H9 (cell line): ENCODE measurements at regions not wholly inside any gene's neighbourhood (a gene's known extent, or its start where the extent isn't known, plus 50 kb on each side); places are given as distances from the start of the nearest gene placed in this dataset.

Source experiments
- DNase-seq: peaks from one replicate; pipeline ENCODE4 v3.0.0-alpha.2; 2017
- H2AFZ ChIP-seq: one replicate; pipeline ENCODE4 v1.6.1; 2013; ENCODE audit warnings: mild to moderate bottlenecking, low read length, control low read depth, moderate library complexity
- H2AK5ac ChIP-seq: 2 replicates; pipeline ENCODE4 v1.6.1; 2013; ENCODE audit warnings: low read length, control low read depth, mixed read lengths; ENCODE audit not compliant: insufficient read length
- H2BK120ac ChIP-seq: one replicate; pipeline ENCODE4 v1.6.1; 2013; ENCODE audit warnings: low read depth, mild to moderate bottlenecking, low read length, control low read depth, inconsistent platforms; ENCODE audit not compliant: poor library complexity, severe bottlenecking
- H2BK12ac ChIP-seq: 2 replicates; pipeline ENCODE4 v1.6.1; 2013; ENCODE audit warnings: low read length, control low read depth, mixed read lengths, low read depth; ENCODE audit not compliant: insufficient read length
- H2BK15ac ChIP-seq: 2 replicates; pipeline ENCODE4 v1.6.1; 2013; ENCODE audit warnings: low read depth, low read length, control low read depth
- H2BK20ac ChIP-seq: one replicate; pipeline ENCODE4 v1.6.1; 2013; ENCODE audit warnings: low read depth, mild to moderate bottlenecking, low read length, control low read depth, inconsistent platforms; ENCODE audit not compliant: poor library complexity, severe bottlenecking
- H2BK5ac ChIP-seq: 2 replicates; pipeline ENCODE4 v1.6.1; 2013; ENCODE audit warnings: low read length, control low read depth, mixed read lengths; ENCODE audit not compliant: insufficient read length
- H3K14ac ChIP-seq: 2 replicates; pipeline ENCODE4 v1.6.1; 2013; ENCODE audit warnings: low read length, control low read depth; ENCODE audit not compliant: insufficient read depth
- H3K18ac ChIP-seq: 2 replicates; pipeline ENCODE4 v1.6.1; 2013; ENCODE audit warnings: low read depth, mild to moderate bottlenecking, mixed read lengths, low read length, control low read depth; ENCODE audit not compliant: insufficient read length
- H3K23ac ChIP-seq: 2 replicates; pipeline ENCODE4 v1.6.1; 2013; ENCODE audit warnings: low read length, control low read depth, mixed read lengths, low read depth; ENCODE audit not compliant: insufficient read length
- H3K23me2 ChIP-seq: 2 replicates; pipeline ENCODE4 v1.6.1; 2013; ENCODE audit warnings: low read depth, mild to moderate bottlenecking, mixed read lengths, low read length, control low read depth; ENCODE audit not compliant: insufficient read length, poor library complexity, severe bottlenecking
- H3K27ac ChIP-seq: 2 replicates; pipeline ENCODE4 v1.5.1; 2013; ENCODE audit warnings: low read length, control low read depth, mixed read lengths, low read depth; ENCODE audit not compliant: insufficient read length
- H3K27me3 ChIP-seq: 2 replicates; pipeline ENCODE4 v1.6.1; 2013; ENCODE audit warnings: low read length, control low read depth, inconsistent platforms; ENCODE audit not compliant: insufficient read depth
- H3K4ac ChIP-seq: 2 replicates; pipeline ENCODE4 v1.6.1; 2013; ENCODE audit warnings: low read depth, mild to moderate bottlenecking, control low read depth, inconsistent platforms, low read length, moderate library complexity
- H3K4me1 ChIP-seq: 2 replicates; pipeline ENCODE4 v1.6.1; 2013; ENCODE audit warnings: low read length, control low read depth, inconsistent platforms; ENCODE audit not compliant: insufficient read depth
- H3K4me2 ChIP-seq: 2 replicates; pipeline ENCODE4 v1.6.1; 2013; ENCODE audit warnings: low read length, control low read depth, mixed read lengths; ENCODE audit not compliant: insufficient read length, insufficient read depth
- H3K56ac ChIP-seq: 2 replicates; pipeline ENCODE4 v1.6.1; 2013; ENCODE audit warnings: low read depth, mild to moderate bottlenecking, mixed read lengths, low read length, control low read depth; ENCODE audit not compliant: insufficient read length
- H3K79me1 ChIP-seq: 2 replicates; pipeline ENCODE4 v1.6.1; 2013; ENCODE audit warnings: low read depth, mild to moderate bottlenecking, moderate library complexity, low read length, control low read depth, inconsistent platforms; ENCODE audit not compliant: insufficient read depth, poor library complexity, severe bottlenecking
- H3K79me2 ChIP-seq: 2 replicates; pipeline ENCODE4 v1.6.1; 2013; ENCODE audit warnings: low read length, control low read depth, inconsistent platforms; ENCODE audit not compliant: insufficient read depth
- H3K9ac ChIP-seq: 2 replicates; pipeline ENCODE4 v1.6.1; 2013; ENCODE audit warnings: low read length, control low read depth, mixed read lengths; ENCODE audit not compliant: insufficient read length; ENCODE audit errors: extremely low read depth
- H3K9me3 ChIP-seq: one replicate; pipeline ENCODE4 v1.6.1; 2013; ENCODE audit warnings: low read depth, low read length, inconsistent platforms; ENCODE audit not compliant: control insufficient read depth
- H3T11ph ChIP-seq: one replicate; pipeline ENCODE4 v1.6.1; 2013; ENCODE audit warnings: mild to moderate bottlenecking, low read length, control low read depth, inconsistent platforms
- H4K20me1 ChIP-seq: one replicate; pipeline ENCODE4 v1.6.1; 2013; ENCODE audit not compliant: control insufficient read depth, insufficient read length, insufficient read depth
- H4K5ac ChIP-seq: 2 replicates; pipeline ENCODE4 v1.6.1; 2013; ENCODE audit warnings: low read depth, mild to moderate bottlenecking, mixed read lengths, low read length, control low read depth; ENCODE audit not compliant: insufficient read length
- H4K8ac ChIP-seq: replicated peaks from 2 replicates; pipeline ENCODE4 v1.6.1; 2013; ENCODE audit warnings: low read length, control low read depth, mixed read lengths, low read depth; ENCODE audit not compliant: insufficient read length
- H4K91ac ChIP-seq: 2 replicates; pipeline ENCODE4 v1.6.1; 2013; ENCODE audit warnings: low read depth, mild to moderate bottlenecking, moderate library complexity, mixed read lengths, low read length, control low read depth; ENCODE audit not compliant: insufficient read length
- H3K27ac Mint-ChIP-seq, 3 experiments: 2 replicates in 2 of 3; 3 replicates in 1 of 3; pipeline ENCODE4 v1.8.0; 2020 to 2021; ENCODE audit warnings: mixed read lengths in 3 of 3, mild to moderate bottlenecking in 1 of 3, moderate library complexity in 1 of 3
- H3K27me3 Mint-ChIP-seq: 2 replicates; pipeline ENCODE4 v1.8.0; 2021; ENCODE audit warnings: low read depth, mild to moderate bottlenecking, moderate library complexity, mixed read lengths
- H3K36me3 Mint-ChIP-seq, 3 experiments: 2 replicates in 2 of 3; 3 replicates in 1 of 3; pipeline ENCODE4 v1.8.0; 2020 to 2021; ENCODE audit warnings: low read depth in 3 of 3, mixed read lengths in 3 of 3; ENCODE audit not compliant: insufficient read depth in 1 of 3
- H3K4me1 Mint-ChIP-seq, 2 experiments: 2 replicates each; pipeline ENCODE4 v1.8.0; 2020; ENCODE audit warnings: mixed read lengths in 2 of 2
- H3K4me3 Mint-ChIP-seq, 2 experiments: 2 replicates in 1 of 2; 3 replicates in 1 of 2; pipeline ENCODE4 v1.8.0; 2020 to 2021; ENCODE audit warnings: mild to moderate bottlenecking in 2 of 2, mixed read lengths in 2 of 2, moderate library complexity in 1 of 2
- H3K9me3 Mint-ChIP-seq, 2 experiments: 2 replicates in 1 of 2; 3 replicates in 1 of 2; pipeline ENCODE4 v1.8.0; 2020; ENCODE audit warnings: mild to moderate bottlenecking in 2 of 2, mixed read lengths in 2 of 2, moderate library complexity in 1 of 2
- WGBS: extraction: QIAGEN DNeasy Blood & Tissue Kit; methylation state at CpG from one replicate; pipeline ENCODE4 v1.1.7; 2013; ENCODE audit warnings: missing lambda C conversion rate, low lambda C conversion rate, mixed read lengths; ENCODE audit not compliant: insufficient read length; ENCODE audit errors: extremely low coverage; 5-methylcytosine and 5-hydroxymethylcytosine counted together
- TF ChIP-seq, protein P1 (sequence below): fragments of 200-600 bp; sonication (generic); conservative IDR thresholded peaks from 3 replicates; pipeline ENCODE4 v1.8.0; 2021; ENCODE audit warnings: antibody characterized with exemption, mild to moderate bottlenecking

DNA sequence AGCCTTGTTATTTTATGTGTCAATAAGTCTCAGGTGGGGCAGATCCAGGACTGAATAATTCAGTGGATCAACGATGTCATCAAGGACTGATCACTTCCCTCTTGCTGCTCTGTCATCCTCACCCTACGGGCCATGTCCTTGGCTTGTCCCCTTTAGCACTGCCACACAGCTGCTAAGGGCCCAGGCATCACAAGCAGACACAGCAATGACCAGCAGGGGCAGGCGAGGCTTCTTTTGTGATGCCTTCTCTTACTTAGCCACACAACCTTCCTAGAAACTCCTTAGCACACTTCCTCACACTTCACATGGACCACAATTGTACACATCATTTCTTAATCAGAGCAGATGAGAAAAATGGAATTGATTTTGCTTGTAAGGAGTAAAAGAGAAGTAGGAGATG is 356.3 kb upstream of the SOX9 start:
- H3K79me1 ChIP-seq: no peaks in the 10 kb centered on the region
- TF ChIP-seq, protein P1, sequence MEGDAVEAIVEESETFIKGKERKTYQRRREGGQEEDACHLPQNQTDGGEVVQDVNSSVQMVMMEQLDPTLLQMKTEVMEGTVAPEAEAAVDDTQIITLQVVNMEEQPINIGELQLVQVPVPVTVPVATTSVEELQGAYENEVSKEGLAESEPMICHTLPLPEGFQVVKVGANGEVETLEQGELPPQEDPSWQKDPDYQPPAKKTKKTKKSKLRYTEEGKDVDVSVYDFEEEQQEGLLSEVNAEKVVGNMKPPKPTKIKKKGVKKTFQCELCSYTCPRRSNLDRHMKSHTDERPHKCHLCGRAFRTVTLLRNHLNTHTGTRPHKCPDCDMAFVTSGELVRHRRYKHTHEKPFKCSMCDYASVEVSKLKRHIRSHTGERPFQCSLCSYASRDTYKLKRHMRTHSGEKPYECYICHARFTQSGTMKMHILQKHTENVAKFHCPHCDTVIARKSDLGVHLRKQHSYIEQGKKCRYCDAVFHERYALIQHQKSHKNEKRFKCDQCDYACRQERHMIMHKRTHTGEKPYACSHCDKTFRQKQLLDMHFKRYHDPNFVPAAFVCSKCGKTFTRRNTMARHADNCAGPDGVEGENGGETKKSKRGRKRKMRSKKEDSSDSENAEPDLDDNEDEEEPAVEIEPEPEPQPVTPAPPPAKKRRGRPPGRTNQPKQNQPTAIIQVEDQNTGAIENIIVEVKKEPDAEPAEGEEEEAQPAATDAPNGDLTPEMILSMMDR: peak; percentile 79
- WGBS: no CpG with 5 or more reads among the region's 3 CpGs
- H3K56ac ChIP-seq: no peak overlapping the region
- no peak overlapping the region for H3T11ph ChIP-seq
- no peak overlapping the region for H3K27ac Mint-ChIP-seq
- no peaks in the 10 kb centered on the region for H3K36me3 Mint-ChIP-seq
- DNase-seq: peak; percentile 87
- no peaks in the 10 kb centered on the region for H3K23me2 ChIP-seq
- H3K4me3 Mint-ChIP-seq: no peak overlapping the region
- H2AK5ac ChIP-seq: no peak overlapping the region
- H2BK15ac ChIP-seq: no peak overlapping the region
- H3K27me3 Mint-ChIP-seq: no peaks in the 10 kb centered on the region
- no peaks in the 10 kb centered on the region for H3K27me3 ChIP-seq
- H3K4me1 Mint-ChIP-seq: no peaks in the 10 kb centered on the region
- H3K4ac ChIP-seq: no peak overlapping the region
- no peaks in the 10 kb centered on the region for H3K9me3 Mint-ChIP-seq
- H2BK120ac ChIP-seq: no peak overlapping the region
- H3K18ac ChIP-seq: no peak overlapping the region
- no peaks in the 10 kb centered on the region for H3K9me3 ChIP-seq
- no peak overlapping the region for H4K91ac ChIP-seq
- no peak overlapping the region for H2BK12ac ChIP-seq
- H2BK5ac ChIP-seq: no peak overlapping the region
- H4K8ac ChIP-seq: no peak overlapping the region
- no peak overlapping the region for H4K5ac ChIP-seq
- H3K9ac ChIP-seq: no peak overlapping the region
- H3K4me2 ChIP-seq: no peak overlapping the region
- no peaks in the 10 kb centered on the region for H4K20me1 ChIP-seq
- H3K23ac ChIP-seq: no peak overlapping the region
- H2AFZ ChIP-seq: no peak overlapping the region
- H3K27ac ChIP-seq: no peak overlapping the region
- no peaks in the 10 kb centered on the region for H3K79me2 ChIP-seq
- H3K4me1 ChIP-seq: no peaks in the 10 kb centered on the region
- H3K14ac ChIP-seq: no peak overlapping the region
- no peak overlapping the region for H2BK20ac ChIP-seq
